OCI-LY3 (cell line): ENCODE measurements at regions not wholly inside any gene's neighbourhood (a gene's known extent, or its start where the extent isn't known, plus 50 kb on each side); places are given as distances from the start of the nearest gene placed in this dataset.

ENCODE experiments used
- CTCF ChIP-seq: fragments of 200-600, 300-600 bp; sonication (generic); IDR thresholded peaks from 2 replicates; pipeline ENCODE4 v1.5.1; 2014; ENCODE audit warnings: antibody characterized with exemption, low read length, low read depth
- EZH2phosphoT487 ChIP-seq: fragments of 200-600 bp; shearing (Covaris generic); IDR thresholded peaks from 2 replicates; pipeline ENCODE4 v1.6.1; 2018; ENCODE audit warnings: antibody characterized with exemption, mixed run types, low read depth

- no peak for TF ChIP-seq CTCF
- no peak for TF ChIP-seq EZH2phosphoT487
Measured at GRCh38 chr10:109741712-109742111, 181.6 kb downstream of the XPNPEP1 start.
